ENCODE measurements at regions not wholly inside any gene's neighbourhood (a gene's known extent, or its start where the extent isn't known, plus 50 kb on each side); places are given as distances from the start of the nearest gene placed in this dataset.

DNA sequence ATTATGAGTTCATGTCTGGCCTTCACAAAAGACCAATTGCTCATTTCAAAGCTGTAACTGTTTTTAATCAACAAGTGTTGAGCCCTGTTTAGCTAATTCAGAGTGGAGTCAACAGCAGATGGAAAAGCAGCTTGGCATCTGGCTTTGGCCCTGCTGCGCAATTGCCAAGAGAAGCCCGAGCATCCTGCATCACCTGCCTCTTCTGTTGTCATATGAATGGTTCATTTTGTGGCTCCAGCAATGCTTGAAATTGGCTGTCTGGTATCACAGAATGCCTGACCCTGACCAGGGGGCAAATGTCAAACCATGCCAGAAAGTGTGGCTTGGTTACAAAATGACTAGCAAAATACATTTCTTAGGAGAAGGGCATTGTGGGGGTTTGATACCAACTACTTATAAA lies 296.5 kb upstream of the PHF14 start:
- H3K27ac Mint-ChIP-seq = no peak overlapping the region
- H3K36me3 Mint-ChIP-seq (ENCODE audit: insufficient read depth) = no peaks in the 10 kb centered on the region
- TF ChIP-seq, protein P1, sequence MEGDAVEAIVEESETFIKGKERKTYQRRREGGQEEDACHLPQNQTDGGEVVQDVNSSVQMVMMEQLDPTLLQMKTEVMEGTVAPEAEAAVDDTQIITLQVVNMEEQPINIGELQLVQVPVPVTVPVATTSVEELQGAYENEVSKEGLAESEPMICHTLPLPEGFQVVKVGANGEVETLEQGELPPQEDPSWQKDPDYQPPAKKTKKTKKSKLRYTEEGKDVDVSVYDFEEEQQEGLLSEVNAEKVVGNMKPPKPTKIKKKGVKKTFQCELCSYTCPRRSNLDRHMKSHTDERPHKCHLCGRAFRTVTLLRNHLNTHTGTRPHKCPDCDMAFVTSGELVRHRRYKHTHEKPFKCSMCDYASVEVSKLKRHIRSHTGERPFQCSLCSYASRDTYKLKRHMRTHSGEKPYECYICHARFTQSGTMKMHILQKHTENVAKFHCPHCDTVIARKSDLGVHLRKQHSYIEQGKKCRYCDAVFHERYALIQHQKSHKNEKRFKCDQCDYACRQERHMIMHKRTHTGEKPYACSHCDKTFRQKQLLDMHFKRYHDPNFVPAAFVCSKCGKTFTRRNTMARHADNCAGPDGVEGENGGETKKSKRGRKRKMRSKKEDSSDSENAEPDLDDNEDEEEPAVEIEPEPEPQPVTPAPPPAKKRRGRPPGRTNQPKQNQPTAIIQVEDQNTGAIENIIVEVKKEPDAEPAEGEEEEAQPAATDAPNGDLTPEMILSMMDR (IDR thresholded peaks at IDR 0.05; ENCODE audit: unreplicated experiment) = no peak
- H3K27me3 Mint-ChIP-seq = no peaks in the 10 kb centered on the region
- peaks cover 1% of the 10 kb centered on the region for H3K4me1 Mint-ChIP-seq (ENCODE audit: low read depth)
- no peak overlapping the region for H3K4me3 Mint-ChIP-seq (ENCODE audit: low read depth)
- DNase-seq (ENCODE audit: low spot score, unreplicated experiment) = no peak
- H3K9me3 Mint-ChIP-seq (ENCODE audit: low read depth) = no peaks in the 10 kb centered on the region

DNA sequence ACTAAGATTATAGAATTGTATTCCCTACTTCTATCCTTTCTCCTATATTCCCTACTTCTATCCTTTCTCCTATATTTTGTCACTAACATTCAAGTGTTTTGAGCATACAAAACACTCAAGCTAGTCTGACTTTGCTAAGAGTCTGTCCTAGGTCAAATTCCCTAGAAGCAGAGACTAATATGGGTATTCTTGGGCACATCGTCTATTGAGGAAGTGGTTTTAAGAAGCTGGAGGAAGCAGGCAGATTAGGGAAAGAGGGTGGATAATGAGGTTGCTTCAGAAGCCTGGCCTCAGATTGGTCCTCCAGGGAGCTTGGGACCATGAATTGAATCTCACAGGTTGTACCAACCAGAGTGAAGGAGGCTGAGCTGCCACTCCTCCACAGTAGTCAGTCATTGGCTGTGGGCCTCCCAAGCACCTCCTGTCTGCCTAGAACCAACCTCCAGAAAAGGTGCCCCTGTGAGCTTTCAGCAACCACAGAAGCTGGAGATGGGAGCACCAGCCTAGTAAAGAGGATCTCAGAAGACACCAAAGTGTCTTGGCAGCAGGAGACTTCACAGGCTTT lies 295.9 kb upstream of the PHF14 start:
- DNase-seq (ENCODE audit: low spot score, unreplicated experiment) = no peak
- H3K4me3 Mint-ChIP-seq (ENCODE audit: low read depth) = no peak overlapping the region
- no peak overlapping the region for H3K27ac Mint-ChIP-seq
- H3K4me1 Mint-ChIP-seq (ENCODE audit: low read depth) = peaks cover 1% of the 10 kb centered on the region
- H3K9me3 Mint-ChIP-seq (ENCODE audit: low read depth) = no peaks in the 10 kb centered on the region
- TF ChIP-seq, protein P1 (IDR thresholded peaks at IDR 0.05; ENCODE audit: unreplicated experiment) = no peak
- no peaks in the 10 kb centered on the region for H3K27me3 Mint-ChIP-seq
- no peaks in the 10 kb centered on the region for H3K36me3 Mint-ChIP-seq (ENCODE audit: insufficient read depth)

DNA sequence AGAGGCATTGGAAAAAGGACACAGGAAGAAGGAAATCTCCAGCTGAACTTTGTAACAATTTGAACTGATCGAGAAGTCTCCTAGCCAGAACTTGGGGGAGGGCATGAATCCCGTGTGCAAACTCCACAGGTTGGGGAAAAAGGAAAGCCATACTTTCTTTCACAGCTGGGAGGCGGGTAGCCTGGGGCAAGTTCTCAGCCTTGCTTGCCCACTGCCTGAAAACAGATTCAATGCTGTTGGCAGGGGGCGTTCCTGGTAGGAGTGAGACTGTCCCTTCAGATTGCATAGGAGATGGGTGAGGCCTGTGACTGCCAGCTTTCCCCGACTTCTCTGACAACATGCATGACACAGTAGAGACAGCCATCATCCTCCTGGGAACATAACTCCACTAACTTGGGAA lies 289.1 kb upstream of the PHF14 start:
- H3K9me3 Mint-ChIP-seq (ENCODE audit: low read depth) = peaks cover 37% of the 10 kb centered on the region
- no peak for DNase-seq (ENCODE audit: low spot score, unreplicated experiment)

DNA sequence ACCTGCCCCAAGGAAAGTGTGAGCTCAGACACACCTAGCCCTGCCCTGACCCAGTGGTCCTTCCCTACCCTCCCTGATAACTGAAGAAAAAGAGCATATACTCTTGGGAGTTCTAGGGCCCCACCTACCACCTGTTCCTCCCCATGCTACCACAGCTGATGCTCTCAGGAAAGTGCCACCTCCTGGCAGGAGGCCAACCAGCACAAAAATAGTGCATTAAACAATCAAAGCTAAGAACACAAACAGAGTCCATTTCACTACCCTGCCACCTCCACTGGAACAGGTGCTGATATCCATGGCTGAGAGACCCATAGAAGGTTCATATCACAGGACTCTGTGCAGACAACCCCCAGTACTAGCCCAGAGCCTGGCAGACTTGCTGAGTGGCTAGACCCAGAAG lies 288.6 kb upstream of the PHF14 start:
- H3K4me3 Mint-ChIP-seq (ENCODE audit: low read depth) = no peak overlapping the region

More for the DNA sequence above, 289.1 kb upstream of the PHF14 start:
- peaks cover 4% of the 10 kb centered on the region for H3K4me1 Mint-ChIP-seq (ENCODE audit: low read depth)
- no peaks in the 10 kb centered on the region for H3K27me3 Mint-ChIP-seq
- H3K4me3 Mint-ChIP-seq (ENCODE audit: low read depth) = no peak overlapping the region
- TF ChIP-seq, protein P1 (IDR thresholded peaks at IDR 0.05; ENCODE audit: unreplicated experiment) = no peak
- no peak overlapping the region for H3K27ac Mint-ChIP-seq
- H3K36me3 Mint-ChIP-seq (ENCODE audit: insufficient read depth) = peaks cover 3% of the 10 kb centered on the region

DNA sequence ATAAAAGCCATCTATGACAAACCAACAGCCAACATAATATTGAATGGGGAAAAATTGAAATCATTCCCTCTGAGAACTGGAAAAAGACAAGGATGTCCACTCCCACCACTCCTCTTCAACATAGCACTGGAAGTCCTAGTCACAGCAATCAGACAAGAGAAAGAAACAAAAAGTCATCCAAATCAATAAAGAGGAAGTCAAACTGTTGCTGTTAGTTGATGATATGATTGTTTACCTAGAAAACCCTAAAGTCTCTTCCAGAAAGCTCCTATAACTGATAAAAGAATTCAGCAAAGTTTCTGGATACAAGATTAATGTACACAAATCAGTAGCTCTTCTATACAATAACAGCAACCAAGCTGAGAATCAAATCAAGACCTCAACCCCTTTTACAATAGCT lies 285.1 kb upstream of the PHF14 start:
- Mint-ChIP-seq H3K27me3 (no peaks in the 10 kb centered on the region), H3K27ac (no peak overlapping the region), H3K4me3 (ENCODE audit: low read depth) (no peak overlapping the region), H3K36me3 (ENCODE audit: insufficient read depth) (peaks cover 3% of the 10 kb centered on the region), H3K9me3 (ENCODE audit: low read depth) (peaks cover 40% of the 10 kb centered on the region), H3K4me1 (ENCODE audit: low read depth) (peaks cover 3% of the 10 kb centered on the region)
- no peak for DNase-seq (ENCODE audit: low spot score, unreplicated experiment)
- TF ChIP-seq, protein P1 (IDR thresholded peaks at IDR 0.05; ENCODE audit: unreplicated experiment) = no peak

More for the DNA sequence above, 288.6 kb upstream of the PHF14 start:
- Mint-ChIP-seq H3K27me3 (no peaks in the 10 kb centered on the region), H3K36me3 (ENCODE audit: insufficient read depth) (peaks cover 3% of the 10 kb centered on the region), H3K4me1 (ENCODE audit: low read depth) (peaks cover 4% of the 10 kb centered on the region), H3K9me3 (ENCODE audit: low read depth) (peaks cover 40% of the 10 kb centered on the region), H3K27ac (no peak overlapping the region)
- DNase-seq (ENCODE audit: low spot score, unreplicated experiment) = no peak
- TF ChIP-seq, protein P1 (IDR thresholded peaks at IDR 0.05; ENCODE audit: unreplicated experiment) = no peak
